ENCODE measurements at regions not wholly inside any gene's neighbourhood (a gene's known extent, or its start where the extent isn't known, plus 50 kb on each side); places are given as distances from the start of the nearest gene placed in this dataset.

- no peak for TF ChIP-seq YY1 (IDR thresholded peaks at IDR 0.05; ENCODE audit: insufficient read depth, insufficient read length)
- TF ChIP-seq SUZ12 (IDR thresholded peaks at IDR 0.05; ENCODE audit: extremely low read depth, insufficient read depth, insufficient read length), result no peak
- no peak for TF ChIP-seq ZNF274 (IDR thresholded peaks at IDR 0.05; ENCODE audit: low read depth, low read length)
These were observed 259.9 kb downstream of the DLL1 start for GRCh38 chr6:170030821-170031471.

Data from NT2/D1 (cell line).